Omental fat pad (tissue), 3 donors: ENCODE measurements at regions not wholly inside any gene's neighbourhood (a gene's known extent, or its start where the extent isn't known, plus 50 kb on each side); places are given as distances from the start of the nearest gene placed in this dataset.

ENCODE experiments used
- ATAC-seq: fragments of 150-250 bp; one replicate; pipeline ENCODE4 v1.9.1; 2016; ENCODE audit warnings: mild to moderate bottlenecking, moderate library complexity; ENCODE audit not compliant: low FRiP score
- DNase-seq: peaks from one replicate; pipeline ENCODE4 v3.0.0-alpha.2; 2019; ENCODE audit warnings: low spot score
- CTCF ChIP-seq, 3 donors: fragments of 450-650 bp; IDR thresholded peaks; one replicate each; pipeline ENCODE4 v1.5.1; 2016 to 2017; ENCODE audit warnings: antibody characterized with exemption in 3 of 3, mild to moderate bottlenecking in 3 of 3, moderate library complexity in 2 of 3

GRCh38 chr4:154019811-154020210, 230.9 kb upstream of the SFRP2 start:
- no peak for ATAC-seq
- no peak for DNase-seq
- no peak for TF ChIP-seq CTCF (IDR thresholded peaks at IDR 0.05)

GRCh38 chr4:154018659-154019058, 229.8 kb upstream of the SFRP2 start:
- DNase-seq (no peak), ATAC-seq (no peak)

GRCh38 chr4:154015578-154015977, 226.7 kb upstream of the SFRP2 start:
- no peak for TF ChIP-seq CTCF (IDR thresholded peaks at IDR 0.05)
- DNase-seq (no peak), ATAC-seq (peak; percentile 67)

More at GRCh38 chr4:154018659-154019058, 229.8 kb upstream of the SFRP2 start:
- TF ChIP-seq CTCF (IDR thresholded peaks at IDR 0.05) = no peak

GRCh38 chr4:154014407-154015321, 225.8 kb upstream of the SFRP2 start:
- TF ChIP-seq CTCF (IDR thresholded peaks at IDR 0.05) = no peak
- no peak for ATAC-seq

GRCh38 chr4:154013576-154013975, 224.7 kb upstream of the SFRP2 start:
- no peak for TF ChIP-seq CTCF (IDR thresholded peaks at IDR 0.05)
- ATAC-seq (no peak), DNase-seq (no peak)

More at GRCh38 chr4:154014407-154015321, 225.8 kb upstream of the SFRP2 start:
- DNase-seq = no peak

GRCh38 chr4:154010371-154010770, 221.5 kb upstream of the SFRP2 start:
- DNase-seq (no peak), ATAC-seq (no peak)
- TF ChIP-seq CTCF (IDR thresholded peaks at IDR 0.05) = no peak

GRCh38 chr4:154009788-154010187, 220.9 kb upstream of the SFRP2 start:
- no peak for TF ChIP-seq CTCF (IDR thresholded peaks at IDR 0.05)
- ATAC-seq = no peak
- DNase-seq = no peak
